Parathyroid adenoma (tissue), 2 donors: ENCODE measurements at regions not wholly inside any gene's neighbourhood (a gene's known extent, or its start where the extent isn't known, plus 50 kb on each side); places are given as distances from the start of the nearest gene placed in this dataset.

Source experiments
- H2AFZ ChIP-seq: fragments of 300-600 bp; sonication (generic); one replicate; pipeline ENCODE4 v1.7.0; 2017; ENCODE audit warnings: antibody characterized with exemption, mild to moderate bottlenecking
- H3K27ac ChIP-seq: fragments of 300-600 bp; sonication (generic); one replicate; pipeline ENCODE4 v1.7.0; 2017
- H3K27me3 ChIP-seq: fragments of 300-600 bp; sonication (generic); one replicate; pipeline ENCODE4 v1.7.0; 2017; ENCODE audit warnings: low read length; ENCODE audit not compliant: control insufficient read depth, insufficient read depth
- H3K36me3 ChIP-seq: fragments of 300-600 bp; sonication (generic); one replicate; pipeline ENCODE4 v1.7.0; 2017; ENCODE audit warnings: low read length; ENCODE audit not compliant: control insufficient read depth, insufficient read depth
- H3K4me1 ChIP-seq: fragments of 300-600 bp; sonication (generic); one replicate; pipeline ENCODE4 v1.7.0; 2017; ENCODE audit warnings: control low read depth
- H3K4me2 ChIP-seq: fragments of 300-600 bp; sonication (generic); one replicate; pipeline ENCODE4 v1.7.0; 2017; ENCODE audit warnings: low read length
- H3K4me3 ChIP-seq: fragments of 300-600 bp; sonication (generic); one replicate; pipeline ENCODE4 v1.7.0; 2017; ENCODE audit warnings: low read depth, low read length
- H3K79me2 ChIP-seq: fragments of 300-600 bp; sonication (generic); one replicate; pipeline ENCODE4 v1.7.0; 2017; ENCODE audit warnings: control low read depth
- H3K9ac ChIP-seq: fragments of 300-600 bp; sonication (generic); one replicate; pipeline ENCODE4 v1.7.0; 2017; ENCODE audit warnings: mild to moderate bottlenecking
- H3K9me3 ChIP-seq: fragments of 300-600 bp; sonication (generic); one replicate; pipeline ENCODE4 v1.7.0; 2017; ENCODE audit warnings: low read length; ENCODE audit not compliant: control insufficient read depth
- CTCF ChIP-seq: fragments of 300-600 bp; sonication (generic); IDR thresholded peaks from one replicate; pipeline ENCODE4 v1.7.0; 2017; ENCODE audit warnings: antibody characterized with exemption, mild to moderate bottlenecking
- donor health status: primary hyperparathyroidism.

GRCh38 chr3:145219355-145220235 lies 941.4 kb downstream of the PLOD2 start:
- no peaks in the 10 kb centered on the region for H3K79me2 ChIP-seq
- no peaks in the 10 kb centered on the region for H3K9me3 ChIP-seq
- no peak overlapping the region for H3K27ac ChIP-seq
- no peak overlapping the region for H2AFZ ChIP-seq
- H3K27me3 ChIP-seq, result no peaks in the 10 kb centered on the region
- no peak overlapping the region for H3K9ac ChIP-seq
- TF ChIP-seq CTCF, result no peak
- H3K36me3 ChIP-seq, result no peaks in the 10 kb centered on the region
- H3K4me3 ChIP-seq, result no peak overlapping the region
- H3K4me1 ChIP-seq, result no peaks in the 10 kb centered on the region
- no peak overlapping the region for H3K4me2 ChIP-seq

- no peak overlapping the region for H3K4me2 ChIP-seq
- no peaks in the 10 kb centered on the region for H3K4me1 ChIP-seq
- H3K4me3 ChIP-seq, result no peak overlapping the region
- no peaks in the 10 kb centered on the region for H3K9me3 ChIP-seq
- H3K36me3 ChIP-seq, result no peaks in the 10 kb centered on the region
- no peaks in the 10 kb centered on the region for H3K79me2 ChIP-seq
- H2AFZ ChIP-seq, result no peak overlapping the region
- no peak overlapping the region for H3K9ac ChIP-seq
- no peaks in the 10 kb centered on the region for H3K27me3 ChIP-seq
- TF ChIP-seq CTCF, result no peak
- no peak overlapping the region for H3K27ac ChIP-seq
Measured at GRCh38 chr3:145224886-145225285, 936.1 kb downstream of the PLOD2 start.

- TF ChIP-seq CTCF, result no peak
- Histone ChIP-seq H3K4me2 (no peak overlapping the region), H3K4me3 (no peak overlapping the region), H3K36me3 (no peaks in the 10 kb centered on the region), H3K9ac (no peak overlapping the region), H3K27ac (no peak overlapping the region), H3K9me3 (no peaks in the 10 kb centered on the region), H3K27me3 (no peaks in the 10 kb centered on the region), H3K4me1 (no peaks in the 10 kb centered on the region), H2AFZ (no peak overlapping the region), H3K79me2 (no peaks in the 10 kb centered on the region)
Measured at GRCh38 chr3:145243875-145244274, 917.1 kb downstream of the PLOD2 start.

GRCh38 chr3:145244327-145244726 lies 916.7 kb downstream of the PLOD2 start:
- Histone ChIP-seq H3K4me3 (no peak overlapping the region), H3K27me3 (no peaks in the 10 kb centered on the region), H3K9me3 (no peaks in the 10 kb centered on the region), H3K27ac (no peak overlapping the region), H2AFZ (no peak overlapping the region), H3K4me1 (no peaks in the 10 kb centered on the region), H3K36me3 (no peaks in the 10 kb centered on the region), H3K4me2 (no peak overlapping the region), H3K9ac (no peak overlapping the region), H3K79me2 (no peaks in the 10 kb centered on the region)
- no peak for TF ChIP-seq CTCF

GRCh38 chr3:145246291-145246690 lies 914.7 kb downstream of the PLOD2 start:
- Histone ChIP-seq H3K4me2 (no peak overlapping the region), H3K27me3 (no peaks in the 10 kb centered on the region), H2AFZ (no peak overlapping the region), H3K9me3 (no peaks in the 10 kb centered on the region), H3K4me3 (no peak overlapping the region), H3K4me1 (no peaks in the 10 kb centered on the region), H3K27ac (no peak overlapping the region), H3K9ac (no peak overlapping the region), H3K79me2 (no peaks in the 10 kb centered on the region), H3K36me3 (no peaks in the 10 kb centered on the region)
- TF ChIP-seq CTCF, result no peak
